DOHH2 (cell line): ENCODE measurements at regions not wholly inside any gene's neighbourhood (a gene's known extent, or its start where the extent isn't known, plus 50 kb on each side); places are given as distances from the start of the nearest gene placed in this dataset.

Experiments
- H3F3A ChIP-seq: fragments of 200-600 bp; sonication (generic), shearing (Covaris generic); 2 replicates; pipeline ENCODE4 v1.6.0; 2016; ENCODE audit warnings: antibody characterized with exemption, mild to moderate bottlenecking; ENCODE audit not compliant: control insufficient read depth, insufficient read depth
- H3K27ac ChIP-seq: fragments of 200-600 bp; sonication (generic); 2 replicates; pipeline ENCODE4 v1.5.1; 2014; ENCODE audit warnings: low read depth, mild to moderate bottlenecking, low read length, moderate library complexity
- H3K27me3 ChIP-seq: fragments of 200-600 bp; sonication (generic); 2 replicates; pipeline ENCODE4 v1.6.1; 2014; ENCODE audit warnings: mild to moderate bottlenecking, low read length, mixed read lengths; ENCODE audit not compliant: control insufficient read depth
- H3K36me3 ChIP-seq: fragments of 200-600 bp; sonication (generic); 2 replicates; pipeline ENCODE4 v1.6.1; 2014; ENCODE audit warnings: mild to moderate bottlenecking, low read length, moderate library complexity, mixed read lengths; ENCODE audit not compliant: control insufficient read depth
- H3K4me1 ChIP-seq: fragments of 200-600 bp; sonication (generic); 2 replicates; pipeline ENCODE4 v1.6.1; 2014; ENCODE audit warnings: mild to moderate bottlenecking, low read length, mixed read lengths; ENCODE audit not compliant: control insufficient read depth
- H3K4me2 ChIP-seq: fragments of 200-600 bp; sonication (generic); 2 replicates; pipeline ENCODE4 v1.6.0; 2014; ENCODE audit warnings: mild to moderate bottlenecking, low read length, moderate library complexity
- H3K4me3 ChIP-seq: fragments of 200-600 bp; sonication (generic); 2 replicates; pipeline ENCODE4 v1.5.1; 2014; ENCODE audit warnings: mild to moderate bottlenecking, low read length, mixed read lengths
- H3K79me2 ChIP-seq: fragments of 200-600 bp; sonication (generic); 2 replicates; pipeline ENCODE4 v1.6.1; 2014; ENCODE audit warnings: mild to moderate bottlenecking, low read length, mixed read lengths; ENCODE audit not compliant: control insufficient read depth
- H3K9me2 ChIP-seq: fragments of 200-600 bp; sonication (generic); replicated peaks from 2 replicates; pipeline ENCODE4 v1.6.1; 2014; ENCODE audit warnings: mild to moderate bottlenecking, low read length, mixed read lengths; ENCODE audit not compliant: control insufficient read depth
- H3K9me3 ChIP-seq: fragments of 200-600 bp; sonication (generic); 2 replicates; pipeline ENCODE4 v1.6.1; 2014; ENCODE audit warnings: antibody characterized with exemption, low read length, mixed read lengths; ENCODE audit not compliant: control insufficient read depth, insufficient read depth
- H4K20me1 ChIP-seq: fragments of 200-600 bp; sonication (generic); 2 replicates; pipeline ENCODE4 v1.6.0; 2014; ENCODE audit warnings: low read depth, mild to moderate bottlenecking, antibody characterized with exemption, low read length, moderate library complexity; ENCODE audit not compliant: control insufficient read depth, insufficient read depth
- EZH2phosphoT487 ChIP-seq: fragments of 200-600 bp; sonication (generic); IDR thresholded peaks from 2 replicates; pipeline ENCODE4 v1.6.1; 2017; ENCODE audit warnings: borderline replicate concordance, mild to moderate bottlenecking, antibody characterized with exemption, low read length, moderate library complexity, mixed read lengths
- TF ChIP-seq, protein P1 (sequence below): fragments of 200-600 bp; sonication (generic); IDR thresholded peaks from one replicate; pipeline ENCODE4 v1.5.1; 2014; ENCODE audit warnings: antibody characterized with exemption, mild to moderate bottlenecking, low read depth, low read length; ENCODE audit not compliant: poor library complexity, severe bottlenecking

DNA sequence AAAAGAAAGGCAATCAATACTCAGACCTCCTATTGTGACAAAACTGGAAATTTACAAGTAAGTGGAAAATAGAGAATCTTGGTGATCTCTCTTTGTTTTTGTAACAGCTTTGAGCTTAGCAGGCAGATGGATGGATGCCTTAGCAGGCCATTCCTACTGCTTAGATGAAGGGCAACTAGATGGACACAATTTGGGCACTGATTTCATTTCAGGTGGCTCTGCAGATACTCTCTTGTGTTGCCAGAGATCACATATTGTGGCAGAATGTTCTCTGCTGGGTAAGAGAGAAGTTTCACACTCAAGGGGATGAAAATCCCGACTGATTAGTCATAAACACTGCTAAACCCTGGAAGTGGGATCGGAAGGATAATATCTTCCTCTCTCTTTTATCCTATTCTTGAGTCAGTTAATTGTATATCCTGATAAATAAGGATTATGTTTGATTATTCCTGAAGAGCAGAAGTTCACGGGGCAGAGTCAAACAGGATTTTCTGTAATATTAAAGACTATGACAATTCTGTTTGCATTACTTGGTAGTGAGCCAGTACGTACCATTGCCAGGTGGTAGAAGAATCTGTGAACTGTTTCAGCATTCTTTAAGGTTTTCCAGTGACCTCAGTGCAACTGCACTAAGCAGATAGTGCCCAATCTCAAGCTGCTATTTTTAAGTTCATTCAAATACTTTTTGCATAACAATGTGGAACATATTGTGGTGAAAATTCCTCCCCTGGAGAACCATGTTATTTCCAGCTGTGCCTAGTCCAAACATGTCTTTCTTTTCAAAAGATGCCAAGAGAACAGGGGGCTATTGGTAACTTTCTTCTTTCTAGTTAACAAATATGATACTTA is 974.3 kb downstream of the FSTL5 start:
- no peaks in the 10 kb centered on the region for H3K27me3 ChIP-seq
- TF ChIP-seq, protein P1, sequence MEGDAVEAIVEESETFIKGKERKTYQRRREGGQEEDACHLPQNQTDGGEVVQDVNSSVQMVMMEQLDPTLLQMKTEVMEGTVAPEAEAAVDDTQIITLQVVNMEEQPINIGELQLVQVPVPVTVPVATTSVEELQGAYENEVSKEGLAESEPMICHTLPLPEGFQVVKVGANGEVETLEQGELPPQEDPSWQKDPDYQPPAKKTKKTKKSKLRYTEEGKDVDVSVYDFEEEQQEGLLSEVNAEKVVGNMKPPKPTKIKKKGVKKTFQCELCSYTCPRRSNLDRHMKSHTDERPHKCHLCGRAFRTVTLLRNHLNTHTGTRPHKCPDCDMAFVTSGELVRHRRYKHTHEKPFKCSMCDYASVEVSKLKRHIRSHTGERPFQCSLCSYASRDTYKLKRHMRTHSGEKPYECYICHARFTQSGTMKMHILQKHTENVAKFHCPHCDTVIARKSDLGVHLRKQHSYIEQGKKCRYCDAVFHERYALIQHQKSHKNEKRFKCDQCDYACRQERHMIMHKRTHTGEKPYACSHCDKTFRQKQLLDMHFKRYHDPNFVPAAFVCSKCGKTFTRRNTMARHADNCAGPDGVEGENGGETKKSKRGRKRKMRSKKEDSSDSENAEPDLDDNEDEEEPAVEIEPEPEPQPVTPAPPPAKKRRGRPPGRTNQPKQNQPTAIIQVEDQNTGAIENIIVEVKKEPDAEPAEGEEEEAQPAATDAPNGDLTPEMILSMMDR: no peak
- H3K4me3 ChIP-seq: no peak overlapping the region
- no peaks in the 10 kb centered on the region for H4K20me1 ChIP-seq
- H3K36me3 ChIP-seq: no peaks in the 10 kb centered on the region
- H3F3A ChIP-seq: no peaks in the 10 kb centered on the region
- H3K27ac ChIP-seq: no peak overlapping the region
- H3K9me3 ChIP-seq: no peaks in the 10 kb centered on the region
- no peaks in the 10 kb centered on the region for H3K9me2 ChIP-seq
- H3K79me2 ChIP-seq: no peaks in the 10 kb centered on the region
- H3K4me2 ChIP-seq: no peak overlapping the region
- H3K4me1 ChIP-seq: no peaks in the 10 kb centered on the region

DNA sequence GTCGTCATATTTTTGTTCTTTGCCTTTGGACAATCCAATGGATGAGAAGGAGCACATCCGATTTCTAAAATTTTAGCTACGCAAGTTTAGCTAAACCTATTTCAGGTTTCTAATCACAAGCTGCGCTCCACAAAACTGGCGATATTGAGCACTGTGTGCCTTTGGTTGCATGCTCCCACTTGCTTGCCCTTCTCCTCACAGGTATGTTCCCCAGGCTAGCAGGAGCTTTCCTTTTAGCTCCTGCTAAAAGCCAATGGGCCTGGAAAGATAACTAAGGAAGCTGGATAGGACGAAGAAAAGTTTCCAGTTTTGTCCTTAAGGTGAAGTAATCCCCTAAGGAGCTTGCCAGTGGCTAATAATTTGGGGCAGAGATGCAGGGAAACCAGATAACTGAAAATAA is 975.2 kb downstream of the FSTL5 start:
- Histone ChIP-seq H4K20me1 (no peaks in the 10 kb centered on the region), H3K4me1 (no peaks in the 10 kb centered on the region), H3K4me3 (no peak overlapping the region), H3K4me2 (no peak overlapping the region), H3K9me3 (no peaks in the 10 kb centered on the region), H3K27ac (no peak overlapping the region), H3K27me3 (no peaks in the 10 kb centered on the region), H3K36me3 (no peaks in the 10 kb centered on the region), H3K79me2 (no peaks in the 10 kb centered on the region), H3K9me2 (no peaks in the 10 kb centered on the region), H3F3A (no peaks in the 10 kb centered on the region)
- TF ChIP-seq, protein P1: no peak
- TF ChIP-seq EZH2phosphoT487: no peak

DNA sequence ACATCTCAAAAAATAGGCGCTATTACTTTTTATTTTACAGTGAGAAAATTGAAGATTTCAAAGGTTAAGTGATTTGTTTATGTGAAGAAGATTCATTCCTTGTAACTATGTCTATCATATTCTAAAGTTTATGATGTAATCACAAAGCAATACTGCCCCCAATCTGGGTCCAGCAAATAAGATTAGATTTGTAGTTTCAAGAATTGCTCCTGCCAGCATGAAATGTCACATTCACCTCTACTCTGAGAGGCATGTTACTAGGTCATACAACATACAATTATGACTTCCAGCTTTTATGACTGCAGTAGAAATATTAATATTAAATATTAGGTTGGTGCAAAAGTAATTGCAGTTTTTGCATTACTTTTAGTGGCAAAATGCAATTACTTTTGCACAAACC is 976.2 kb downstream of the FSTL5 start:
- H3K9me3 ChIP-seq: no peaks in the 10 kb centered on the region
- no peaks in the 10 kb centered on the region for H3K36me3 ChIP-seq
- H3K27me3 ChIP-seq: no peaks in the 10 kb centered on the region
- no peaks in the 10 kb centered on the region for H3K4me1 ChIP-seq
- no peak for TF ChIP-seq EZH2phosphoT487
- TF ChIP-seq, protein P1: no peak
- H4K20me1 ChIP-seq: no peaks in the 10 kb centered on the region
- H3K79me2 ChIP-seq: no peaks in the 10 kb centered on the region
- H3K27ac ChIP-seq: no peak overlapping the region
- H3K9me2 ChIP-seq: no peaks in the 10 kb centered on the region
- H3K4me3 ChIP-seq: no peak overlapping the region
- no peaks in the 10 kb centered on the region for H3F3A ChIP-seq
- H3K4me2 ChIP-seq: no peak overlapping the region
